H1 (cell line): ENCODE measurements at regions not wholly inside any gene's neighbourhood (a gene's known extent, or its start where the extent isn't known, plus 50 kb on each side); places are given as distances from the start of the nearest gene placed in this dataset.
A peak's percentile ranks its signal among the peaks of the same experiment; 100 is the strongest.

Source experiments
- CTCF ChIA-PET: fragments of 300-600 bp; sonication (Branson Sonifier 250); formaldehyde crosslinking; loops from one replicate; lab custom pipeline; 2021; ENCODE audit not compliant: partially characterized antibody; lab: Charles Lee
- POLR2A ChIA-PET: fragments of 300-600 bp; sonication (Branson Sonifier 250); formaldehyde crosslinking; loops from one replicate; lab custom pipeline; 2021; ENCODE audit warnings: inconsistent platforms; ENCODE audit not compliant: partially characterized antibody; lab: Charles Lee
- DNase-seq, 2 experiments: peaks; one replicate each; pipeline versions ENCODE4 v3.0.0 to v3.0.0-alpha.2; 2010 to 2022; ENCODE audit warnings: low spot score in 2 of 2, low read depth in 1 of 2, mixed read lengths in 1 of 2
- FAIRE-seq: peaks from 2 replicates; lab custom pipeline; 2011; peaks lifted over from hg19 to GRCh38; lab: Jason Lieb, UNC
- H2AFZ ChIP-seq: 2 replicates; pipeline ENCODE4 v1.8.1; 2012; ENCODE audit warnings: low read length, inconsistent platforms
- H2AK5ac ChIP-seq: 2 replicates; pipeline ENCODE4 v1.6.1; 2013; ENCODE audit warnings: low read depth, low read length
- H2BK120ac ChIP-seq: replicated peaks from 2 replicates; pipeline ENCODE3; 2013; ENCODE audit warnings: low read depth, low read length, inconsistent platforms
- H2BK12ac ChIP-seq: 2 replicates; pipeline ENCODE4 v1.6.1; 2013; ENCODE audit warnings: low read depth, low read length
- H2BK15ac ChIP-seq: 2 replicates; pipeline ENCODE4 v1.6.1; 2013; ENCODE audit warnings: low read length
- H2BK20ac ChIP-seq: 2 replicates; pipeline ENCODE4 v1.6.1; 2013; ENCODE audit warnings: low read length
- H2BK5ac ChIP-seq: 2 replicates; pipeline ENCODE4 v1.6.1; 2013; ENCODE audit warnings: low read depth, low read length
- H3K14ac ChIP-seq: 2 replicates; pipeline ENCODE4 v1.6.1; 2013; ENCODE audit warnings: inconsistent platforms; ENCODE audit not compliant: insufficient read length
- H3K18ac ChIP-seq: 2 replicates; pipeline ENCODE4 v1.6.1; 2013; ENCODE audit warnings: low read length; ENCODE audit errors: extremely low read depth
- H3K23ac ChIP-seq: 2 replicates; pipeline ENCODE4 v1.6.1; 2013; ENCODE audit warnings: inconsistent platforms; ENCODE audit not compliant: insufficient read length
- H3K23me2 ChIP-seq: 2 replicates; pipeline ENCODE4 v1.6.1; 2013; ENCODE audit warnings: low read depth, low read length
- H3K27ac ChIP-seq: 2 replicates; pipeline ENCODE4 v1.6.1; 2011; ENCODE audit warnings: low read depth, low read length, inconsistent platforms
- H3K27me3 ChIP-seq, 4 experiments: replicated peaks in 1 of 4; 1 replicate in 1 of 4; 2 replicates in 3 of 4; pipeline versions ENCODE4 v1.6.1 to v1.8.1; 2011 to 2013; ENCODE audit warnings: low read length in 3 of 4, mild to moderate bottlenecking in 3 of 4, inconsistent platforms in 2 of 4, mixed read lengths in 2 of 4, moderate library complexity in 1 of 4; ENCODE audit not compliant: control insufficient read depth in 3 of 4, insufficient read depth in 3 of 4; ENCODE audit errors: extremely low read depth in 1 of 4
- H3K36me3 ChIP-seq, 4 experiments: 2 replicates each; pipeline versions ENCODE4 v1.6.1 to v1.8.1; 2011 to 2013; ENCODE audit warnings: mild to moderate bottlenecking in 4 of 4, low read length in 3 of 4, moderate library complexity in 2 of 4, control low read depth in 1 of 4, inconsistent platforms in 1 of 4; ENCODE audit not compliant: insufficient read depth in 4 of 4, control insufficient read depth in 2 of 4
- H3K4ac ChIP-seq: replicated peaks from 2 replicates; pipeline ENCODE3; 2013; ENCODE audit warnings: low read length, low read depth, mixed read lengths, inconsistent platforms; ENCODE audit not compliant: insufficient read length
- H3K4me1 ChIP-seq, 4 experiments: replicated peaks in 1 of 4; 1 replicate in 1 of 4; 2 replicates in 3 of 4; pipeline versions ENCODE4 v1.6.1 to v1.8.1; 2011 to 2013; ENCODE audit warnings: low read length in 3 of 4, inconsistent platforms in 2 of 4, mixed read lengths in 1 of 4; ENCODE audit not compliant: insufficient read depth in 4 of 4, control insufficient read depth in 3 of 4
- H3K4me2 ChIP-seq, 2 experiments: 2 replicates each; pipeline versions ENCODE4 v1.6.1 to v1.8.1; 2011 to 2013; ENCODE audit warnings: low read depth in 2 of 2, low read length in 2 of 2, control low read depth in 1 of 2, inconsistent platforms in 1 of 2, mild to moderate bottlenecking in 1 of 2; ENCODE audit not compliant: insufficient read depth in 1 of 2
- H3K4me3 ChIP-seq, 4 experiments: fragments of 200-600, 300-600 bp in 1 of 4; sonication (generic), shearing (Covaris generic), sonication (Bioruptor Twin) in 1 of 4; 2 replicates each; pipeline versions ENCODE4 v1.5.1 to v1.8.1; 2011 to 2016; ENCODE audit warnings: low read length in 4 of 4, low read depth in 3 of 4, control low read depth in 2 of 4, inconsistent platforms in 2 of 4, mild to moderate bottlenecking in 2 of 4, mixed read lengths in 1 of 4, moderate library complexity in 1 of 4; ENCODE audit not compliant: insufficient read depth in 2 of 4; ENCODE audit errors: extremely low read depth in 1 of 4
- H3K56ac ChIP-seq: replicated peaks from 2 replicates; pipeline ENCODE3; 2013; ENCODE audit warnings: low read depth, mild to moderate bottlenecking, mixed read lengths, low read length, inconsistent platforms; ENCODE audit not compliant: insufficient read length
- H3K79me1 ChIP-seq: 2 replicates; pipeline ENCODE4 v1.6.1; 2013; ENCODE audit warnings: low read depth, low read length, control low read depth
- H3K79me2 ChIP-seq, 2 experiments: 2 replicates each; pipeline versions ENCODE4 v1.6.1 to v1.8.1; 2012 to 2013; ENCODE audit warnings: low read length in 2 of 2, mild to moderate bottlenecking in 2 of 2, inconsistent platforms in 1 of 2; ENCODE audit not compliant: insufficient read depth in 2 of 2, control insufficient read depth in 1 of 2
- H3K9ac ChIP-seq, 4 experiments: replicated peaks in 1 of 4; 1 replicate in 1 of 4; 2 replicates in 3 of 4; pipeline versions ENCODE4 v1.6.1 to v1.8.1; 2011 to 2013; ENCODE audit warnings: low read depth in 3 of 4, low read length in 3 of 4, control low read depth in 2 of 4, mild to moderate bottlenecking in 2 of 4, moderate library complexity in 2 of 4, inconsistent platforms in 1 of 4; ENCODE audit errors: extremely low read depth in 1 of 4
- H3K9me3 ChIP-seq, 2 experiments: 2 replicates each; pipeline versions ENCODE4 v1.6.1 to v1.8.1; 2012 to 2013; ENCODE audit warnings: mild to moderate bottlenecking in 2 of 2, moderate library complexity in 2 of 2, control low read depth in 1 of 2, inconsistent platforms in 1 of 2, low read depth in 1 of 2, low read length in 1 of 2, mixed read lengths in 1 of 2; ENCODE audit not compliant: insufficient read depth in 2 of 2
- H4K20me1 ChIP-seq, 2 experiments: replicated peaks in 1 of 2; 2 replicates each; pipeline versions ENCODE3 to v1.8.1; 2011 to 2013; ENCODE audit warnings: inconsistent platforms in 2 of 2, low read length in 2 of 2, mild to moderate bottlenecking in 1 of 2; ENCODE audit not compliant: insufficient read depth in 2 of 2, control insufficient read depth in 1 of 2
- H4K5ac ChIP-seq: 2 replicates; pipeline ENCODE4 v1.6.1; 2013; ENCODE audit warnings: low read length, low read depth, mixed read lengths, inconsistent platforms; ENCODE audit not compliant: insufficient read length
- H4K8ac ChIP-seq: 2 replicates; pipeline ENCODE4 v1.8.0; 2013; ENCODE audit warnings: mild to moderate bottlenecking, moderate library complexity, low read length, inconsistent platforms; ENCODE audit not compliant: insufficient read depth; ENCODE audit errors: extremely low read depth
- H4K91ac ChIP-seq: replicated peaks from 2 replicates; pipeline ENCODE3; 2013; ENCODE audit warnings: low read length, mixed read lengths, inconsistent platforms; ENCODE audit not compliant: insufficient read length
- YY1 ChIP-seq: IDR thresholded peaks from 2 replicates; pipeline ENCODE4 v1.6.1; 2011; ENCODE audit warnings: low read depth, mild to moderate bottlenecking, low read length
- WGBS, 2 experiments: shearing (Covaris generic) in 1 of 2; methylation state at CpG; one replicate each; pipeline versions ENCODE4 v1.1.6 to v1.1.7; 2013 to 2015; ENCODE audit warnings: low lambda C conversion rate in 2 of 2, mixed read lengths in 2 of 2, inconsistent platforms in 1 of 2, low coverage in 1 of 2, missing lambda C conversion rate in 1 of 2; ENCODE audit not compliant: insufficient replicate concordance in 2 of 2, insufficient coverage in 1 of 2, insufficient read length in 1 of 2; ENCODE audit errors: extremely low coverage in 1 of 2, missing lambda C conversion rate in 1 of 2; 5-methylcytosine and 5-hydroxymethylcytosine counted together

GRCh38 chr15:85859671-85860070 lies 64.9 kb upstream of the KLHL25 start:
- Histone ChIP-seq H3K79me2 (no peaks in the 10 kb centered on the region), H3K4me1 (peaks cover 0 to 9% (median 1%) of the 10 kb centered on the region in 4 experiments; a peak in 4 of 7 replicates), H2BK20ac (no peak overlapping the region), H3K18ac (no peak overlapping the region), H3K36me3 (no peaks in the 10 kb centered on the region), H4K20me1 (no peaks in the 10 kb centered on the region), H2AFZ (no peak overlapping the region), H3K4ac (no peak overlapping the region), H4K91ac (no peak overlapping the region), H3K23me2 (peaks cover 2% of the 10 kb centered on the region; the same call in 1 of the 2 replicates), H3K27me3 (no peaks in the 10 kb centered on the region), H3K79me1 (no peaks in the 10 kb centered on the region), H4K5ac (no peak overlapping the region), H2BK12ac (peak overlapping the region; percentile 10; the same call in 1 of the 2 replicates), H3K14ac (no peak overlapping the region), H3K27ac (no peak overlapping the region), H3K56ac (no peak overlapping the region), H3K4me2 (no peak overlapping the region), H2BK120ac (no peak overlapping the region), H4K8ac (no peak overlapping the region), H2BK15ac (no peak overlapping the region), H3K23ac (no peak overlapping the region), H2BK5ac (no peak overlapping the region), H3K9ac (no peak overlapping the region), H2AK5ac (no peak overlapping the region), H3K4me3 (no peak overlapping the region), H3K9me3 (no peaks in the 10 kb centered on the region)
- CTCF ChIA-PET: interaction anchor here (0.5 to 4.8 kb wide), 15 partner anchors 12 to 642 kb away, joined by 3 to 25 read pairs (median 4); no protein-coding TSS in a partner anchor
- 75% methylated on average over 3 of the region's 3 CpGs; no CpG with 5 or more reads in 1 of the 2 experiments for WGBS, 2 experiments
- no peak for TF ChIP-seq YY1
- DNase-seq: no peak
- FAIRE-seq: no peak
- POLR2A ChIA-PET: no interaction called here
